Brain microvascular endothelial cell (primary cell): ENCODE measurements at regions not wholly inside any gene's neighbourhood (a gene's known extent, or its start where the extent isn't known, plus 50 kb on each side); places are given as distances from the start of the nearest gene placed in this dataset.

Experiments used
- DNase-seq: peaks from one replicate; pipeline ENCODE4 v3.0.0-alpha.2; 2020
- H3K27ac ChIP-seq: fragments of 250-450 bp; sonication (Bioruptor Pico); 2 replicates; pipeline ENCODE4 v1.5.1; 2020; ENCODE audit warnings: mild to moderate bottlenecking, moderate library complexity
- H3K27me3 ChIP-seq: fragments of 250-450 bp; sonication (Bioruptor Pico); replicated peaks from 2 replicates; pipeline ENCODE4 v1.5.1; 2020; ENCODE audit warnings: mild to moderate bottlenecking
- H3K36me3 ChIP-seq: fragments of 250-450 bp; sonication (Bioruptor Pico); replicated peaks from 2 replicates; pipeline ENCODE4 v1.5.1; 2020; ENCODE audit warnings: mild to moderate bottlenecking
- H3K4me3 ChIP-seq: 2 replicates; pipeline ENCODE4 v1.5.1; 2011; ENCODE audit warnings: low read depth, mild to moderate bottlenecking, control low read depth, low read length, moderate library complexity
- in situ Hi-C: cut with HindIII; loops from 2 replicates; pipeline ENCODE4 v1.10.0; 2017; ENCODE audit warnings: low sequenced_read_pairs, low pct_ligation_motif_present
- TF ChIP-seq, protein P1 (sequence below): IDR thresholded peaks from 2 replicates; pipeline ENCODE4 v1.5.1; 2011; ENCODE audit warnings: low read depth, mild to moderate bottlenecking, moderate library complexity, low read length, control low read depth, inconsistent platforms; ENCODE audit errors: missing control alignments

- Histone ChIP-seq H3K27ac (no peak overlapping the region), H3K27me3 (no peaks in the 10 kb centered on the region), H3K36me3 (no peaks in the 10 kb centered on the region), H3K4me3 (no peak overlapping the region)
- DNase-seq, result no peak
- in situ Hi-C loops, result no loop called here
- TF ChIP-seq, protein P1, sequence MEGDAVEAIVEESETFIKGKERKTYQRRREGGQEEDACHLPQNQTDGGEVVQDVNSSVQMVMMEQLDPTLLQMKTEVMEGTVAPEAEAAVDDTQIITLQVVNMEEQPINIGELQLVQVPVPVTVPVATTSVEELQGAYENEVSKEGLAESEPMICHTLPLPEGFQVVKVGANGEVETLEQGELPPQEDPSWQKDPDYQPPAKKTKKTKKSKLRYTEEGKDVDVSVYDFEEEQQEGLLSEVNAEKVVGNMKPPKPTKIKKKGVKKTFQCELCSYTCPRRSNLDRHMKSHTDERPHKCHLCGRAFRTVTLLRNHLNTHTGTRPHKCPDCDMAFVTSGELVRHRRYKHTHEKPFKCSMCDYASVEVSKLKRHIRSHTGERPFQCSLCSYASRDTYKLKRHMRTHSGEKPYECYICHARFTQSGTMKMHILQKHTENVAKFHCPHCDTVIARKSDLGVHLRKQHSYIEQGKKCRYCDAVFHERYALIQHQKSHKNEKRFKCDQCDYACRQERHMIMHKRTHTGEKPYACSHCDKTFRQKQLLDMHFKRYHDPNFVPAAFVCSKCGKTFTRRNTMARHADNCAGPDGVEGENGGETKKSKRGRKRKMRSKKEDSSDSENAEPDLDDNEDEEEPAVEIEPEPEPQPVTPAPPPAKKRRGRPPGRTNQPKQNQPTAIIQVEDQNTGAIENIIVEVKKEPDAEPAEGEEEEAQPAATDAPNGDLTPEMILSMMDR, result no peak
These were observed 327.2 kb downstream of the DEPDC1B start for GRCh38 chr5:60372786-60373185.

GRCh38 chr5:60371065-60371464, 328.9 kb downstream of the DEPDC1B start:
- in situ Hi-C loops, result no loop called here
- Histone ChIP-seq H3K27me3 (no peaks in the 10 kb centered on the region), H3K4me3 (no peak overlapping the region), H3K27ac (no peak overlapping the region), H3K36me3 (no peaks in the 10 kb centered on the region)
- DNase-seq, result no peak
- TF ChIP-seq, protein P1, result no peak

GRCh38 chr5:60370508-60370907, 329.5 kb downstream of the DEPDC1B start:
- Histone ChIP-seq H3K36me3 (no peaks in the 10 kb centered on the region), H3K4me3 (no peak overlapping the region), H3K27ac (no peak overlapping the region), H3K27me3 (no peaks in the 10 kb centered on the region)
- in situ Hi-C loops, result no loop called here
- TF ChIP-seq, protein P1, result no peak
- no peak for DNase-seq

GRCh38 chr5:60369391-60369790, 330.6 kb downstream of the DEPDC1B start:
- TF ChIP-seq, protein P1, result no peak
- Histone ChIP-seq H3K27me3 (no peaks in the 10 kb centered on the region), H3K36me3 (no peaks in the 10 kb centered on the region), H3K4me3 (no peak overlapping the region), H3K27ac (no peak overlapping the region)
- in situ Hi-C loops, result no loop called here
- no peak for DNase-seq

DNA sequence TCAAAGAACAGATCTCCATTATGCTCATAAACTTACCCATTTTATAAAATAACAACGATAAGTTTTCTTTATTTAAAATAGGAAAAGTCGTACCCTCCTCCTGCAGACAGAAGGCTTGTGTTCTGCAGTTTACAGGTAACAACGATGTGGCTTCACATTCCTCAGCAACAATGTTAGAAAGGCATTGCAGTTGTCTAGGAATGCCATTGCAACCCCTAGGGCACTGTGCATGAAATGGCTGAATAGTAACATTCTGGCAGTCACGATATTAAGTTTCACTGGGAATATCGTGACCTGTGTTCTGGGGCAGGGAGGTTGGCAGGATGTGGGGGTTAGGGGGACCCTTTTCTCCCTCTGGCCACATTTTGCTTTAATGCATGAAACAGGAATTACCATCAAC, 331.9 kb downstream of the DEPDC1B start:
- H3K4me3 ChIP-seq, result no peak overlapping the region
- DNase-seq, result no peak
- TF ChIP-seq, protein P1, result no peak
- H3K27ac ChIP-seq, result no peak overlapping the region
- no peaks in the 10 kb centered on the region for H3K36me3 ChIP-seq
- no peaks in the 10 kb centered on the region for H3K27me3 ChIP-seq
- in situ Hi-C loops, result no loop called here

- Histone ChIP-seq H3K36me3 (no peaks in the 10 kb centered on the region), H3K27me3 (no peaks in the 10 kb centered on the region), H3K27ac (no peak overlapping the region), H3K4me3 (no peak overlapping the region)
- in situ Hi-C loops, result no loop called here
- TF ChIP-seq, protein P1, result no peak
- no peak for DNase-seq
These were observed 333.5 kb downstream of the DEPDC1B start for GRCh38 chr5:60366489-60366888.
